SJSA1 (cell line): ENCODE measurements at regions not wholly inside any gene's neighbourhood (a gene's known extent, or its start where the extent isn't known, plus 50 kb on each side); places are given as distances from the start of the nearest gene placed in this dataset.

Source experiments
- DNase-seq, 2 experiments: peaks; one replicate each; pipeline ENCODE4 v3.0.0-alpha.2; 2015 to 2020; ENCODE audit warnings: low spot score in 2 of 2, low read depth in 1 of 2
- H3K27ac ChIP-seq: fragments of 250-450 bp; sonication (Bioruptor Pico); 2 replicates; pipeline ENCODE4 v1.5.1; 2020; ENCODE audit warnings: mild to moderate bottlenecking, moderate library complexity
- H3K27me3 ChIP-seq: fragments of 250-450 bp; sonication (Bioruptor Pico); replicated peaks from 2 replicates; pipeline ENCODE4 v1.5.1; 2020; ENCODE audit warnings: mild to moderate bottlenecking, moderate library complexity
- H3K36me3 ChIP-seq: fragments of 250-450 bp; sonication (Bioruptor Pico); 2 replicates; pipeline ENCODE4 v1.5.1; 2020; ENCODE audit warnings: mild to moderate bottlenecking
- H3K4me1 ChIP-seq: fragments of 250-450 bp; sonication (Bioruptor Pico); replicated peaks from 2 replicates; pipeline ENCODE4 v1.6.1; 2021; ENCODE audit warnings: mild to moderate bottlenecking
- H3K4me3 ChIP-seq: fragments of 250-450 bp; sonication (Bioruptor Pico); 2 replicates; pipeline ENCODE4 v1.5.1; 2020; ENCODE audit warnings: mild to moderate bottlenecking
- H3K9me3 ChIP-seq: fragments of 250-450 bp; sonication (Bioruptor Pico); replicated peaks from 2 replicates; pipeline ENCODE4 v1.5.1; 2020; ENCODE audit warnings: mild to moderate bottlenecking

GRCh38 chr13:34588362-34588761 lies 353.7 kb upstream of the NBEA start:
- Histone ChIP-seq H3K9me3 (no peaks in the 10 kb centered on the region), H3K27ac (no peak overlapping the region), H3K4me3 (no peak overlapping the region), H3K27me3 (no peaks in the 10 kb centered on the region), H3K4me1 (no peaks in the 10 kb centered on the region), H3K36me3 (no peaks in the 10 kb centered on the region)
- no peak for DNase-seq

DNA sequence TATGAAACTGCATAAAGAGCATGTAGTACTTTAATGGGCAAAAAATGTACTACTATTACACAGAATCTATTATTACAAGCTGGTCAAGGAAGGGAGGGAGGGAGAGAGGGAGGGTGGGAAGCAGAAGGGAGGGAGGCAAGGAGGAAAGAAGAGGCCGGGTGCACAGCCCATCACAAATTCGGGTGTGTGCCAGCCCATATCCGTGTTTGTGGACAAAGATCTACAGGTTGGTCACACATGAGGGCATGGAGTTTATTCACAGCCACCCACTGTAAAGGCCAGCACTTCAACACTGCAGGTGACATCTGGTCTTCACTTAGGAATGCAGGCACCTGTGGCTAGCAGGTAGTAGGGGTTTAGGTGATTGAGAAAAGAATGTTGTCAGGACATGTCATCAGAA lies 352.5 kb upstream of the NBEA start:
- H3K27ac ChIP-seq, result no peak overlapping the region
- H3K36me3 ChIP-seq, result no peaks in the 10 kb centered on the region
- no peaks in the 10 kb centered on the region for H3K27me3 ChIP-seq
- no peak for DNase-seq
- H3K9me3 ChIP-seq, result no peaks in the 10 kb centered on the region
- no peaks in the 10 kb centered on the region for H3K4me1 ChIP-seq
- no peak overlapping the region for H3K4me3 ChIP-seq

DNA sequence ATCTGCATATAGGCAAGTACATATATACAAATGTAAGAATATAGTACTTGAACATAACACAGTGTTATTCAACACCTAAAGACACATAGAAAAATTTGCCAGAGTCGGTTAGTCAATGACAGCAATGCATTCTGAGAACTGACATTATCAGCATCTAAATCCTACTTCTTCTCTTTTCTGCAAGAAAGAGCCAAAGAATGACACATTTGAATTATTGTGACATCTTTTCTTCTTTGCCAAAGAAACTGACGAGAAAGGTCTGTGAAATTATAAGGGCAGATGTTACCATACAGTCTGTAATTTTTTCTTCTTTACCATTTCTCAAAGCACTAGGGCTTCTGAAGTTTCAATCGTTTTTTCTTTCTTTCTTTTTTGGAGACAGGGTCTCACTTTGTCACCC lies 350.9 kb upstream of the NBEA start:
- Histone ChIP-seq H3K9me3 (no peaks in the 10 kb centered on the region), H3K27ac (no peak overlapping the region), H3K4me1 (no peaks in the 10 kb centered on the region), H3K27me3 (no peaks in the 10 kb centered on the region), H3K36me3 (no peaks in the 10 kb centered on the region), H3K4me3 (no peak overlapping the region)
- DNase-seq, result no peak

GRCh38 chr13:34591900-34592529 lies 350.1 kb upstream of the NBEA start:
- Histone ChIP-seq H3K27me3 (no peaks in the 10 kb centered on the region), H3K4me3 (no peak overlapping the region), H3K9me3 (no peaks in the 10 kb centered on the region), H3K27ac (no peak overlapping the region), H3K36me3 (no peaks in the 10 kb centered on the region), H3K4me1 (no peaks in the 10 kb centered on the region)
- DNase-seq, result no peak

GRCh38 chr13:34593658-34594057 lies 348.4 kb upstream of the NBEA start:
- no peak for DNase-seq
- H3K9me3 ChIP-seq, result no peaks in the 10 kb centered on the region
- no peak overlapping the region for H3K4me3 ChIP-seq
- no peaks in the 10 kb centered on the region for H3K36me3 ChIP-seq
- no peak overlapping the region for H3K27ac ChIP-seq
- no peaks in the 10 kb centered on the region for H3K27me3 ChIP-seq
- no peaks in the 10 kb centered on the region for H3K4me1 ChIP-seq

- DNase-seq, result no peak
- Histone ChIP-seq H3K27me3 (no peaks in the 10 kb centered on the region), H3K4me3 (no peak overlapping the region), H3K4me1 (no peaks in the 10 kb centered on the region), H3K27ac (no peak overlapping the region), H3K9me3 (no peaks in the 10 kb centered on the region), H3K36me3 (no peaks in the 10 kb centered on the region)
Measured at GRCh38 chr13:34594507-34594906, 347.6 kb upstream of the NBEA start.

GRCh38 chr13:34608331-34608730 lies 333.7 kb upstream of the NBEA start:
- Histone ChIP-seq H3K4me1 (no peaks in the 10 kb centered on the region), H3K9me3 (no peaks in the 10 kb centered on the region), H3K27ac (no peak overlapping the region), H3K36me3 (no peaks in the 10 kb centered on the region), H3K4me3 (no peak overlapping the region), H3K27me3 (no peaks in the 10 kb centered on the region)
- DNase-seq, result no peak

GRCh38 chr13:34611671-34612070 lies 330.4 kb upstream of the NBEA start:
- Histone ChIP-seq H3K4me3 (no peak overlapping the region), H3K4me1 (0 out of 2 replicates have a peak, but pooled peaks cover under 1% of the 10 kb centered on the region), H3K27me3 (no peaks in the 10 kb centered on the region), H3K36me3 (no peaks in the 10 kb centered on the region), H3K27ac (no peak overlapping the region), H3K9me3 (no peaks in the 10 kb centered on the region)
- DNase-seq, result no peak

DNA sequence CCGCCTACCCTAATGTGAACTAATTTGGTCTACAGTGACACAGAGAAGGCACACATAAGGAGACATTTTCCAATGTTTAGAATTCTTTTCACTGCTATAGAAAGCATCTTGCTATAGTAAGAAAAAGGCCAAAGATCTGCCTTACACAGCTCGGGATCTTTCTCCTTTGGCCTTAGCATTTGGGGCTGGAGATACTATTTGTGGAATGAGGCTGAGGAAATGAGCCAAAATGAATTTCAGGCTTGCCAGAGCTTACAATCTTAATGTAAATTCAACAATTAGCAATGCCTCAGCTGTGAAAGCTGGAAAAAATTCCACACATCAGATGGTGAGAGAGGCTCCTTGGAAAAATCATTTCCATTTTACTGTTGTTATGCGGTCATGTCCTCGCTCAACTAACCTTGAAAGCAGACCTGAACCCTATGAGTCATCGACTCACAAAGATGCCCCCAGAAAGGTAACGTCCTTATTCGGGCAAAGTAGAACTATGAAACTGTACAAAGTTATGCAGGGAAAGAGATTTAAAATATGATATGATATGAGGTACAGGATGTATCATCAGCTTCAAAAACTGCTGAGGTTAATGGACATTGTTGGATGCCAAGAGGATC lies 324.5 kb upstream of the NBEA start:
- Histone ChIP-seq H3K27ac (no peak overlapping the region), H3K4me3 (no peak overlapping the region), H3K9me3 (no peaks in the 10 kb centered on the region), H3K36me3 (no peaks in the 10 kb centered on the region), H3K4me1 (peaks cover 11% of the 10 kb centered on the region), H3K27me3 (no peaks in the 10 kb centered on the region)
- DNase-seq, result no peak

GRCh38 chr13:34618654-34619053 lies 323.4 kb upstream of the NBEA start:
- peaks cover 11% of the 10 kb centered on the region for H3K4me1 ChIP-seq
- no peak for DNase-seq
- H3K27ac ChIP-seq, result no peak overlapping the region
- no peaks in the 10 kb centered on the region for H3K9me3 ChIP-seq
- H3K27me3 ChIP-seq, result no peaks in the 10 kb centered on the region
- no peak overlapping the region for H3K4me3 ChIP-seq
- no peaks in the 10 kb centered on the region for H3K36me3 ChIP-seq

GRCh38 chr13:34619326-34619725 lies 322.7 kb upstream of the NBEA start:
- Histone ChIP-seq H3K27me3 (no peaks in the 10 kb centered on the region), H3K36me3 (no peaks in the 10 kb centered on the region), H3K4me1 (peaks cover 11% of the 10 kb centered on the region), H3K27ac (no peak overlapping the region), H3K4me3 (no peak overlapping the region), H3K9me3 (no peaks in the 10 kb centered on the region)
- DNase-seq, result no peak

- no peaks in the 10 kb centered on the region for H3K27me3 ChIP-seq
- peaks cover 11% of the 10 kb centered on the region for H3K4me1 ChIP-seq
- no peak for DNase-seq
- no peaks in the 10 kb centered on the region for H3K9me3 ChIP-seq
- H3K36me3 ChIP-seq, result no peaks in the 10 kb centered on the region
- no peak overlapping the region for H3K27ac ChIP-seq
- no peak overlapping the region for H3K4me3 ChIP-seq
Measured at GRCh38 chr13:34620074-34620850, 321.8 kb upstream of the NBEA start.

- Histone ChIP-seq H3K36me3 (no peaks in the 10 kb centered on the region), H3K27me3 (no peaks in the 10 kb centered on the region), H3K4me3 (no peak overlapping the region), H3K27ac (no peak overlapping the region), H3K4me1 (peaks cover 11% of the 10 kb centered on the region), H3K9me3 (no peaks in the 10 kb centered on the region)
- no peak for DNase-seq
Measured at GRCh38 chr13:34620862-34621261, 321.2 kb upstream of the NBEA start.

- H3K27ac ChIP-seq, result no peak overlapping the region
- no peaks in the 10 kb centered on the region for H3K27me3 ChIP-seq
- no peaks in the 10 kb centered on the region for H3K36me3 ChIP-seq
- no peak for DNase-seq
- no peaks in the 10 kb centered on the region for H3K9me3 ChIP-seq
- no peaks in the 10 kb centered on the region for H3K4me1 ChIP-seq
- H3K4me3 ChIP-seq, result no peak overlapping the region
Measured at GRCh38 chr13:34623331-34623730, 318.7 kb upstream of the NBEA start.
